IPS-20b (cell line): ENCODE measurements at regions not wholly inside any gene's neighbourhood (a gene's known extent, or its start where the extent isn't known, plus 50 kb on each side); places are given as distances from the start of the nearest gene placed in this dataset.

Source experiments
- H3K27ac ChIP-seq: one replicate; pipeline ENCODE4 v1.5.1; 2013; ENCODE audit warnings: low read length
- H3K27me3 ChIP-seq: 2 replicates; pipeline ENCODE4 v1.6.1; 2013; ENCODE audit warnings: mild to moderate bottlenecking, low read length, inconsistent platforms; ENCODE audit not compliant: insufficient read depth
- H3K36me3 ChIP-seq: 2 replicates; pipeline ENCODE4 v1.6.1; 2013; ENCODE audit warnings: low read depth, mild to moderate bottlenecking, inconsistent platforms, low read length, moderate library complexity; ENCODE audit not compliant: insufficient read depth
- H3K4me1 ChIP-seq: 2 replicates; pipeline ENCODE4 v1.6.1; 2013; ENCODE audit warnings: mild to moderate bottlenecking, control low read depth, inconsistent platforms, low read length, moderate library complexity; ENCODE audit not compliant: insufficient read depth
- H3K4me3 ChIP-seq: 2 replicates; pipeline ENCODE4 v1.5.1; 2013; ENCODE audit warnings: mild to moderate bottlenecking, low read length, inconsistent platforms
- H3K9ac ChIP-seq: 2 replicates; pipeline ENCODE4 v1.6.1; 2013; ENCODE audit warnings: low read depth, mild to moderate bottlenecking, inconsistent platforms, low read length, moderate library complexity
- H3K9me3 ChIP-seq: 2 replicates; pipeline ENCODE4 v1.6.1; 2013; ENCODE audit warnings: mild to moderate bottlenecking, low read depth, low read length, inconsistent platforms; ENCODE audit not compliant: insufficient read depth

- Histone ChIP-seq H3K4me1 (peaks cover 7% of the 10 kb centered on the region; the same call in 1 of the 2 replicates), H3K4me3 (no peak overlapping the region), H3K36me3 (no peaks in the 10 kb centered on the region), H3K27me3 (peaks cover 4% of the 10 kb centered on the region; the same call in 1 of the 2 replicates), H3K9ac (no peak overlapping the region), H3K9me3 (no peaks in the 10 kb centered on the region), H3K27ac (no peak overlapping the region)
Observed at GRCh38 chr15:69979783-69980182, 117.9 kb downstream of the TLE3 start.

- Histone ChIP-seq H3K36me3 (no peaks in the 10 kb centered on the region), H3K27me3 (peaks cover 4% of the 10 kb centered on the region; the same call in 1 of the 2 replicates), H3K9ac (no peak overlapping the region), H3K9me3 (no peaks in the 10 kb centered on the region), H3K27ac (no peak overlapping the region), H3K4me3 (no peak overlapping the region), H3K4me1 (peaks cover 7% of the 10 kb centered on the region; the same call in 1 of the 2 replicates)
Observed at GRCh38 chr15:69980341-69981059, 117.2 kb downstream of the TLE3 start.

GRCh38 chr15:69982037-69982436 lies 115.7 kb downstream of the TLE3 start:
- Histone ChIP-seq H3K4me1 (peaks cover 7% of the 10 kb centered on the region; the same call in 1 of the 2 replicates), H3K27ac (no peak overlapping the region), H3K36me3 (no peaks in the 10 kb centered on the region), H3K27me3 (no peaks in the 10 kb centered on the region; the same call in 1 of the 2 replicates), H3K4me3 (no peak overlapping the region), H3K9ac (no peak overlapping the region), H3K9me3 (no peaks in the 10 kb centered on the region)

- peaks cover 7% of the 10 kb centered on the region; the same call in 1 of the 2 replicates for H3K4me1 ChIP-seq
- H3K4me3 ChIP-seq, result no peak overlapping the region
Observed at GRCh38 chr15:69983696-69984265, 113.9 kb downstream of the TLE3 start.

GRCh38 chr15:69987492-69988489 lies 109.9 kb downstream of the TLE3 start:
- Histone ChIP-seq H3K36me3 (no peaks in the 10 kb centered on the region), H3K27ac (no peak overlapping the region), H3K4me1 (no peaks in the 10 kb centered on the region; the same call in 1 of the 2 replicates), H3K9ac (no peak overlapping the region), H3K27me3 (no peaks in the 10 kb centered on the region; the same call in 1 of the 2 replicates), H3K4me3 (no peak overlapping the region), H3K9me3 (no peaks in the 10 kb centered on the region)

More at GRCh38 chr15:69983696-69984265, 113.9 kb downstream of the TLE3 start:
- H3K36me3 ChIP-seq, result no peaks in the 10 kb centered on the region
- no peaks in the 10 kb centered on the region for H3K9me3 ChIP-seq
- H3K9ac ChIP-seq, result no peak overlapping the region
- no peaks in the 10 kb centered on the region; the same call in 1 of the 2 replicates for H3K27me3 ChIP-seq
- no peak overlapping the region for H3K27ac ChIP-seq

- H3K27me3 ChIP-seq, result no peaks in the 10 kb centered on the region; the same call in 1 of the 2 replicates
- H3K36me3 ChIP-seq, result no peaks in the 10 kb centered on the region
- no peaks in the 10 kb centered on the region; the same call in 1 of the 2 replicates for H3K4me1 ChIP-seq
- H3K27ac ChIP-seq, result no peak overlapping the region
- H3K9ac ChIP-seq, result no peak overlapping the region
- H3K9me3 ChIP-seq, result no peaks in the 10 kb centered on the region
- H3K4me3 ChIP-seq, result no peak overlapping the region
Observed at GRCh38 chr15:69988541-69989225, 109.0 kb downstream of the TLE3 start.

GRCh38 chr15:69990566-69991421 lies 106.9 kb downstream of the TLE3 start:
- Histone ChIP-seq H3K4me1 (no peaks in the 10 kb centered on the region; the same call in 1 of the 2 replicates), H3K4me3 (no peak overlapping the region), H3K27me3 (no peaks in the 10 kb centered on the region; the same call in 1 of the 2 replicates)

GRCh38 chr15:69991551-69991980 lies 106.2 kb downstream of the TLE3 start:
- no peaks in the 10 kb centered on the region for H3K9me3 ChIP-seq
- no peaks in the 10 kb centered on the region; the same call in 1 of the 2 replicates for H3K27me3 ChIP-seq
- H3K36me3 ChIP-seq, result no peaks in the 10 kb centered on the region
- H3K4me3 ChIP-seq, result no peak overlapping the region
- no peaks in the 10 kb centered on the region; the same call in 1 of the 2 replicates for H3K4me1 ChIP-seq
- H3K27ac ChIP-seq, result no peak overlapping the region
- H3K9ac ChIP-seq, result no peak overlapping the region

More at GRCh38 chr15:69990566-69991421, 106.9 kb downstream of the TLE3 start:
- Histone ChIP-seq H3K36me3 (no peaks in the 10 kb centered on the region), H3K9me3 (no peaks in the 10 kb centered on the region), H3K9ac (no peak overlapping the region), H3K27ac (no peak overlapping the region)

- H3K9ac ChIP-seq, result no peak overlapping the region
- H3K4me3 ChIP-seq, result no peak overlapping the region
- no peaks in the 10 kb centered on the region for H3K9me3 ChIP-seq
- H3K4me1 ChIP-seq, result no peaks in the 10 kb centered on the region; the same call in 1 of the 2 replicates
- H3K36me3 ChIP-seq, result no peaks in the 10 kb centered on the region
- H3K27ac ChIP-seq, result no peak overlapping the region
- H3K27me3 ChIP-seq, result no peaks in the 10 kb centered on the region
Observed at GRCh38 chr15:69992348-69992747, 105.4 kb downstream of the TLE3 start.

GRCh38 chr15:69994429-69995205 lies 103.1 kb downstream of the TLE3 start:
- Histone ChIP-seq H3K9me3 (no peaks in the 10 kb centered on the region), H3K36me3 (no peaks in the 10 kb centered on the region), H3K4me1 (no peaks in the 10 kb centered on the region; the same call in 1 of the 2 replicates), H3K9ac (no peak overlapping the region), H3K27ac (no peak overlapping the region), H3K27me3 (no peaks in the 10 kb centered on the region), H3K4me3 (no peak overlapping the region)
